Esophagus squamous epithelium (tissue), 4 donors: ENCODE measurements at regions not wholly inside any gene's neighbourhood (a gene's known extent, or its start where the extent isn't known, plus 50 kb on each side); places are given as distances from the start of the nearest gene placed in this dataset.

ENCODE experiments used
- POLR2A ChIP-seq, 4 donors: fragments of 450-650 bp; IDR thresholded peaks; one replicate each; pipeline ENCODE4 v1.6.1; 2017; ENCODE audit warnings: antibody characterized with exemption in 4 of 4, mild to moderate bottlenecking in 4 of 4, moderate library complexity in 3 of 4
- TF ChIP-seq, protein P1 (sequence below), 6 experiments: fragments of 450-650 bp in 4 of 6; fragments of 200-600 bp in 2 of 6; sonication (generic) in 2 of 6; IDR thresholded peaks; one replicate each; pipeline ENCODE4 v1.5.1; 2016 to 2019; ENCODE audit warnings: antibody characterized with exemption in 6 of 6, mild to moderate bottlenecking in 4 of 6, moderate library complexity in 4 of 6

DNA sequence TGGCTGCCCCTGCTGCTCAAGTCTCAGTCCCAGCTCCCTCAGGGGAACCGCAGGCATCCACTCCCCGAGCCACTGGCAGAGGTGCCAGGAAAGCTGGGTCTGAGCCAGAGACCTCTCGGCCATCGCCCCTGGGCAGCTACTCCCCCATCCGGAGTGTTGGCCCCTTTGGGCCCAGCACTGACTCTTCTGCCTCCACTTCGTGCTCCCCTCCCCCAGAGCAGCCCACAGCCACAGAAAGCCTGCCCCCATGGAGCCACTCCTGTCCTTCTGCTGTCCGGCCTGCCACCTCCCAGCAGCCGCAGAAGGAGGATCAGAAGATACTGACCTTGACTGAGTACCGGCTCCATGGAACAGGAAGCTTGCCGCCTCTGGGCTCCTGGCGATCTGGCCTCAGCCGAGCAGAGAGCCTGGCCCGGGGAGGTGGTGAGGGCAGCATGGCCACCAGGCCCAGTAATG lies 49.8 kb upstream of the TESK1 start:
- TF ChIP-seq POLR2A (IDR thresholded peaks at IDR 0.05): no peak
- TF ChIP-seq, protein P1, sequence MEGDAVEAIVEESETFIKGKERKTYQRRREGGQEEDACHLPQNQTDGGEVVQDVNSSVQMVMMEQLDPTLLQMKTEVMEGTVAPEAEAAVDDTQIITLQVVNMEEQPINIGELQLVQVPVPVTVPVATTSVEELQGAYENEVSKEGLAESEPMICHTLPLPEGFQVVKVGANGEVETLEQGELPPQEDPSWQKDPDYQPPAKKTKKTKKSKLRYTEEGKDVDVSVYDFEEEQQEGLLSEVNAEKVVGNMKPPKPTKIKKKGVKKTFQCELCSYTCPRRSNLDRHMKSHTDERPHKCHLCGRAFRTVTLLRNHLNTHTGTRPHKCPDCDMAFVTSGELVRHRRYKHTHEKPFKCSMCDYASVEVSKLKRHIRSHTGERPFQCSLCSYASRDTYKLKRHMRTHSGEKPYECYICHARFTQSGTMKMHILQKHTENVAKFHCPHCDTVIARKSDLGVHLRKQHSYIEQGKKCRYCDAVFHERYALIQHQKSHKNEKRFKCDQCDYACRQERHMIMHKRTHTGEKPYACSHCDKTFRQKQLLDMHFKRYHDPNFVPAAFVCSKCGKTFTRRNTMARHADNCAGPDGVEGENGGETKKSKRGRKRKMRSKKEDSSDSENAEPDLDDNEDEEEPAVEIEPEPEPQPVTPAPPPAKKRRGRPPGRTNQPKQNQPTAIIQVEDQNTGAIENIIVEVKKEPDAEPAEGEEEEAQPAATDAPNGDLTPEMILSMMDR (IDR thresholded peaks at IDR 0.05): no peak
